GM12892 (cell line): ENCODE measurements at regions not wholly inside any gene's neighbourhood (a gene's known extent, or its start where the extent isn't known, plus 50 kb on each side); places are given as distances from the start of the nearest gene placed in this dataset.

Source experiments
- POLR2A ChIP-seq: IDR thresholded peaks from 2 replicates; pipeline ENCODE4 v1.6.1; 2011; ENCODE audit warnings: low read depth, low read length, control low read depth
- POLR2AphosphoS5 ChIP-seq: IDR thresholded peaks from 2 replicates; pipeline ENCODE4 v1.6.1; 2011; ENCODE audit warnings: low read depth, low read length, control low read depth

DNA sequence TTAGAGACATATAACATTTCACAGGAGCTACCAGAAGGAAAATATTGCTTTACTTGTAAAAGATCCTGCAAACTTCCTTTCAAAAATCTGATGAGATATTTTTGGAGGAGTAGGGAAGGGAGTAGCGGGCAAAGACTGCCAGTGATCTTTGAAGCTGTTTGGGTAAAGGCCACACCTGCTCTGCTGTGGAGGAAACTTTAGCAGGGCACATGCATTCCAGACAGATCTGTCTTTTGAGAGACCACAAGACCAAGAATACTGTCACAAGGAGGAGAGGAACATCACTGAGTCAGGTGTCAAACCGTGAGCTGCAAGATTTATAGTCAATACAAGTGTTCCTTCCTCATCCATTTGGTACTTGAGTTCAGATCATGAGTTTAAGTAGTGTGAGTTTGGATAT, 654.4 kb downstream of the DNAJB9 start:
- TF ChIP-seq POLR2A (no peak), POLR2AphosphoS5 (no peak)
